ENCODE measurements at regions not wholly inside any gene's neighbourhood (a gene's known extent, or its start where the extent isn't known, plus 50 kb on each side); places are given as distances from the start of the nearest gene placed in this dataset.

- no peak for DNase-seq
Measured at GRCh38 chr15:54707805-54708752, 488.7 kb downstream of the RSL24D1 start.

GRCh38 chr15:54687628-54688027, 509.1 kb downstream of the RSL24D1 start:
- no peak for DNase-seq

All from NCI-H82 (cell line).